H1 (cell line): ENCODE measurements at regions not wholly inside any gene's neighbourhood (a gene's known extent, or its start where the extent isn't known, plus 50 kb on each side); places are given as distances from the start of the nearest gene placed in this dataset.

Experiments used
- ATF3 ChIP-seq: IDR thresholded peaks from 2 replicates; pipeline ENCODE4 v1.6.1; 2011; ENCODE audit warnings: low read depth, mild to moderate bottlenecking, low read length; ENCODE audit not compliant: insufficient read depth
- GABPA ChIP-seq: IDR thresholded peaks from 2 replicates; pipeline ENCODE4 v1.6.1; 2011; ENCODE audit warnings: mild to moderate bottlenecking, low read length, moderate library complexity, borderline replicate concordance; ENCODE audit not compliant: insufficient read depth
- NRF1 ChIP-seq: IDR thresholded peaks from 2 replicates; pipeline ENCODE4 v1.6.1; 2011; ENCODE audit warnings: mild to moderate bottlenecking, low read depth, low read length, improper control_type of control experiment
- POLR2A ChIP-seq, 2 experiments: IDR thresholded peaks; 1 replicate in 1 of 2; 2 replicates in 1 of 2; pipeline ENCODE4 v1.6.1; 2011; ENCODE audit warnings: low read depth in 2 of 2, low read length in 2 of 2, mild to moderate bottlenecking in 2 of 2; ENCODE audit errors: control extremely low read depth in 1 of 2
- RBBP5 ChIP-seq: IDR thresholded peaks from 2 replicates; pipeline ENCODE4 v1.7.1; 2012; ENCODE audit warnings: low read depth, mild to moderate bottlenecking, inconsistent platforms, low read length, moderate library complexity, borderline replicate concordance
- RXRA ChIP-seq: IDR thresholded peaks from 2 replicates; pipeline ENCODE4 v1.6.1; 2011; ENCODE audit warnings: low read depth, mild to moderate bottlenecking, low read length, moderate library complexity; ENCODE audit not compliant: insufficient read depth
- SIN3A ChIP-seq, 2 experiments: IDR thresholded peaks in 1 of 2; conservative IDR thresholded peaks in 1 of 2; 2 replicates each; pipeline ENCODE4 v1.6.1; 2011 to 2012; ENCODE audit warnings: low read length in 2 of 2, improper control_type of control experiment in 1 of 2, low read depth in 1 of 2, mild to moderate bottlenecking in 1 of 2
- SIX5 ChIP-seq: IDR thresholded peaks from 2 replicates; pipeline ENCODE4 v1.6.1; 2011; ENCODE audit warnings: mild to moderate bottlenecking, low read depth, low read length
- SP1 ChIP-seq: IDR thresholded peaks from 2 replicates; pipeline ENCODE4 v1.6.1; 2011; ENCODE audit warnings: low read depth, low read length
- SP2 ChIP-seq: IDR thresholded peaks from 2 replicates; pipeline ENCODE4 v1.6.1; 2012; ENCODE audit warnings: mild to moderate bottlenecking, low read length, inconsistent platforms
- TAF1 ChIP-seq: IDR thresholded peaks from 2 replicates; pipeline ENCODE4 v1.6.1; 2011; ENCODE audit warnings: mild to moderate bottlenecking, low read depth, low read length
- ZNF274 ChIP-seq: IDR thresholded peaks from 2 replicates; pipeline ENCODE4 v1.7.0; 2012; ENCODE audit warnings: low read length, borderline replicate concordance; ENCODE audit errors: extremely low read depth
- TF ChIP-seq, protein P1 (sequence below), 3 experiments: IDR thresholded peaks; 1 replicate in 2 of 3; 2 replicates in 1 of 3; pipeline versions ENCODE4 v1.5.1 to v1.6.1; 2011; ENCODE audit warnings: low read length in 3 of 3, mild to moderate bottlenecking in 3 of 3, inconsistent platforms in 2 of 3, low read depth in 1 of 3, moderate library complexity in 1 of 3; ENCODE audit not compliant: insufficient read depth in 1 of 3; ENCODE audit errors: control extremely low read depth in 1 of 3
- TF ChIP-seq, protein P2 (sequence below): IDR thresholded peaks from 2 replicates; pipeline ENCODE4 v1.6.1; 2012; ENCODE audit warnings: inconsistent platforms

DNA sequence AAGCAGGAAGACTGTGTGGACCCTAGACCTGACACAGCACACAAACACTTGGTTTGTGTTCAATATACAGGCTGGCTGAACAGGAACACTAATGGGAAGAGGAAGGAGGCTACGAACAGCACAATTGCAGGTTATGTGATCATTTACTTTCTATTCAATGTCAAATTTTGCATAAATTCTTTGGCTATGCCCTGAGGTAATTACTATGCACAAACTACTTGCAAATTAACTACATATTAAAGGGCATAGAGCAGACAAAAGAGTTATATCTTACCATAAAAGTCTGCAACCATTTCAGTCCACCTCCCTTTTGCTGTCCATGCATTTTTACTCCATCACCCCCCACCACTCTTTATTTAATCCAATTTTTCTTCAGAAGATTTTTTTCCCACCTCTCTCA, 291.2 kb upstream of the TMTC1 start:
- TF ChIP-seq TAF1 (no peak), SIX5 (no peak), SP1 (no peak), SIN3A (conservative IDR thresholded peaks at IDR 0.05 in 1 of 2, IDR thresholded peaks at IDR 0.05 in 1 of 2; ENCODE audit: low read depth in 1 of 2, low read length in 2 of 2) (no peak), POLR2A (IDR thresholded peaks at IDR 0.05; ENCODE audit: control extremely low read depth in 1 of 2, low read depth in 2 of 2, low read length in 2 of 2) (no peak), RBBP5 (no peak), ATF3 (no peak), SP2 (no peak), NRF1 (no peak), GABPA (no peak), RXRA (no peak), ZNF274 (no peak)
- TF ChIP-seq, protein P1, sequence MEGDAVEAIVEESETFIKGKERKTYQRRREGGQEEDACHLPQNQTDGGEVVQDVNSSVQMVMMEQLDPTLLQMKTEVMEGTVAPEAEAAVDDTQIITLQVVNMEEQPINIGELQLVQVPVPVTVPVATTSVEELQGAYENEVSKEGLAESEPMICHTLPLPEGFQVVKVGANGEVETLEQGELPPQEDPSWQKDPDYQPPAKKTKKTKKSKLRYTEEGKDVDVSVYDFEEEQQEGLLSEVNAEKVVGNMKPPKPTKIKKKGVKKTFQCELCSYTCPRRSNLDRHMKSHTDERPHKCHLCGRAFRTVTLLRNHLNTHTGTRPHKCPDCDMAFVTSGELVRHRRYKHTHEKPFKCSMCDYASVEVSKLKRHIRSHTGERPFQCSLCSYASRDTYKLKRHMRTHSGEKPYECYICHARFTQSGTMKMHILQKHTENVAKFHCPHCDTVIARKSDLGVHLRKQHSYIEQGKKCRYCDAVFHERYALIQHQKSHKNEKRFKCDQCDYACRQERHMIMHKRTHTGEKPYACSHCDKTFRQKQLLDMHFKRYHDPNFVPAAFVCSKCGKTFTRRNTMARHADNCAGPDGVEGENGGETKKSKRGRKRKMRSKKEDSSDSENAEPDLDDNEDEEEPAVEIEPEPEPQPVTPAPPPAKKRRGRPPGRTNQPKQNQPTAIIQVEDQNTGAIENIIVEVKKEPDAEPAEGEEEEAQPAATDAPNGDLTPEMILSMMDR (IDR thresholded peaks at IDR 0.05; ENCODE audit: control extremely low read depth in 1 of 3, insufficient read depth in 1 of 3, low read depth in 1 of 3, low read length in 3 of 3), result no peak
- TF ChIP-seq, protein P2, sequence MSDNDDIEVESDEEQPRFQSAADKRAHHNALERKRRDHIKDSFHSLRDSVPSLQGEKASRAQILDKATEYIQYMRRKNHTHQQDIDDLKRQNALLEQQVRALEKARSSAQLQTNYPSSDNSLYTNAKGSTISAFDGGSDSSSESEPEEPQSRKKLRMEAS, result no peak
